GM21367 (cell line): ENCODE measurements at regions not wholly inside any gene's neighbourhood (a gene's known extent, or its start where the extent isn't known, plus 50 kb on each side); places are given as distances from the start of the nearest gene placed in this dataset.
A peak's percentile ranks its signal among the peaks of the same experiment; 100 is the strongest.

Source experiments
- ATAC-seq: cut with Tn5 transposase; IDR thresholded peaks from one replicate; pipeline ENCODE4 v1.9.1; 2021; ENCODE audit not compliant: unreplicated experiment

- no peak for ATAC-seq
Observed at GRCh38 chr2:167900435-167901114, 346.8 kb downstream of the STK39 start.

- no peak for ATAC-seq
Observed at GRCh38 chr2:167898340-167898739, 349.1 kb downstream of the STK39 start.

GRCh38 chr2:167891841-167892240 lies 355.6 kb downstream of the STK39 start:
- no peak for ATAC-seq

GRCh38 chr2:167890739-167891138 lies 356.7 kb downstream of the STK39 start:
- ATAC-seq: no peak

GRCh38 chr2:167880415-167880814 lies 367.0 kb downstream of the STK39 start:
- no peak for ATAC-seq

GRCh38 chr2:167875529-167875928 lies 371.9 kb downstream of the STK39 start:
- ATAC-seq: no peak

GRCh38 chr2:167874812-167875211 lies 372.6 kb downstream of the STK39 start:
- ATAC-seq: no peak

GRCh38 chr2:167871286-167871685 lies 376.1 kb downstream of the STK39 start:
- no peak for ATAC-seq

GRCh38 chr2:167869200-167869599 lies 378.2 kb downstream of the STK39 start:
- no peak for ATAC-seq

- no peak for ATAC-seq
Observed at GRCh38 chr2:167863377-167863776, 384.0 kb downstream of the STK39 start.

- ATAC-seq: peak; percentile 61
Observed at GRCh38 chr2:167862782-167863181, 384.6 kb downstream of the STK39 start.

GRCh38 chr2:167862296-167862695 lies 385.1 kb downstream of the STK39 start:
- peak; percentile 15 for ATAC-seq

- no peak for ATAC-seq
Observed at GRCh38 chr2:167861574-167862193, 385.7 kb downstream of the STK39 start.

GRCh38 chr2:167860082-167860481 lies 387.3 kb downstream of the STK39 start:
- no peak for ATAC-seq

GRCh38 chr2:167859676-167860075 lies 387.7 kb downstream of the STK39 start:
- no peak for ATAC-seq

GRCh38 chr2:167858086-167858485 lies 389.3 kb downstream of the STK39 start:
- ATAC-seq: no peak

- no peak for ATAC-seq
Observed at GRCh38 chr2:167857416-167857815, 390.0 kb downstream of the STK39 start.

- ATAC-seq: no peak
Observed at GRCh38 chr2:167856190-167856589, 391.2 kb downstream of the STK39 start.

GRCh38 chr2:167855211-167855610 lies 392.2 kb downstream of the STK39 start:
- ATAC-seq: no peak

GRCh38 chr2:167853717-167854116 lies 393.7 kb downstream of the STK39 start:
- no peak for ATAC-seq

GRCh38 chr2:167851876-167852275 lies 395.5 kb downstream of the STK39 start:
- no peak for ATAC-seq

- ATAC-seq: no peak
Observed at GRCh38 chr2:167851323-167851860, 396.0 kb downstream of the STK39 start.
